HG02870 (cell line): ENCODE measurements at regions not wholly inside any gene's neighbourhood (a gene's known extent, or its start where the extent isn't known, plus 50 kb on each side); places are given as distances from the start of the nearest gene placed in this dataset.
"Not testable (repeated sequence)": the region's sequence is repeated elsewhere in the genome, so short reads cannot be mapped to it uniquely, and the experiment has no call there.

Experiments
- ATAC-seq: cut with Tn5 transposase; IDR thresholded peaks from one replicate; pipeline ENCODE4 v1.9.1; 2021; ENCODE audit warnings: mild to moderate bottlenecking, moderate library complexity; ENCODE audit not compliant: unreplicated experiment

DNA sequence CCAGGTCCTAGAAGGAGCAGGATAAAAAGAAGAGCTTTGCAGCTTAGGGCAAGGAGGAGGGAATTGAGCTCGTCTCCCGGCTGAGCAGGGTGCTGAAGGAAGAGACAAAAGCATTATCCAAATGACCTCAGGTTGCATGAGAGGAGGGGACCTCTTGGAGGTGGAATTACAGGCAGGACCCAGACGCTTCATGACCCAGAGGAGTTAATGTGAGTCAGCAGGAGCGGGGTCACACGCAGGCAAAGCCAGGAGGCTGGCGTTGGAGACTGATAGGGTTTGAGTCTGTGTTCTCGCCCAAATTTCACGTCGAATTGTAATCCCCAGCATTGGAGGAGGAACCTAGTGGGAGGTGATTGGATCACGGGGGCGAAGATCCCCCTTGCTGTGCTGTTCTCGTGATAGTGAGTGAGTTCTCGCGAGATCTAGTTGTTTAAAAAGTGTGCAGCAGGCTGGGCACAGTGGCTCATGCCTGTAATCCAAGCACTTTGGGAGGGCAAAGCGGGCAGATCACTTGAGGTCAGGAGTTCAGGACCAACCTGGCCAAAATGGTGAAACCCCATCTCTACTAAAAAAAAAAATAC is 63.7 kb upstream of the AUTS2 start:
- ATAC-seq, result no peak

DNA sequence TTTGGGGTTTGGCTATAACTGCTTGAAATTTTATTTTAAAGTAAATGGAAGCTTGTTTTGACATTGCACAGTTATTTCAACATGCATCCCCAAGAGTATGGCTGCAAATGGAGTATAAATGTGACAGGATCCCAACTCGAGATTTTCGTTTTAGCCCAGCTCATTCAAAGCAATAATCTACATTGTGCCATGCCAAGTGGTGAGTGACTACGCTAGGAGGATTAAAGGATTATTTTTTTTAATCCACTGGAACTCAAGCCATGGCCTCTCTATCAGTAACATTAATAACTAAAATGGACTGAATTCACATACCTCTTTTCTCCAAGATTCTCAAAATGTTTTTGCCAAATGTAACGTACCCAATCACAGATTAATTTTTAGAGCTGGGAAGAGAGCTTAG is 60.6 kb upstream of the AUTS2 start:
- no peak for ATAC-seq

DNA sequence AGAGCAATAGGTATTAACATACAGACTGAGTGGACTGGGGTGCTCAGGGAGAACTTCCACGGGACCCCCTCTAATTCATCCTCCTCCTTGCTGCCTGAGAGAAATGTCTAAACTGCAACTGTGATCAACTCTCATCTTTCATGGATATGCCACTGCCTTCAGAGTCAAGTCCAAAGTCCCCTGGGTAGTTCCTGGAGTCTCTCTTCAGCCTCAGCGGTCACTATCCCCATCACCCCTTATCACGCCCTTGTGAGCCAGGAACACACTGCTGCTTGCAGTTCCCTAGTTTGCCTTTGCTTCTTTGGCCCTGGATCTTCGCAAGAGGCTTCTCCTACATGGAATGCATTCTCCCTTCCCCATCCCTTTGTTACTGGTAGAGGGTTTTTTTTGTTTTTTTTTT is 58.7 kb upstream of the AUTS2 start:
- no peak for ATAC-seq

DNA sequence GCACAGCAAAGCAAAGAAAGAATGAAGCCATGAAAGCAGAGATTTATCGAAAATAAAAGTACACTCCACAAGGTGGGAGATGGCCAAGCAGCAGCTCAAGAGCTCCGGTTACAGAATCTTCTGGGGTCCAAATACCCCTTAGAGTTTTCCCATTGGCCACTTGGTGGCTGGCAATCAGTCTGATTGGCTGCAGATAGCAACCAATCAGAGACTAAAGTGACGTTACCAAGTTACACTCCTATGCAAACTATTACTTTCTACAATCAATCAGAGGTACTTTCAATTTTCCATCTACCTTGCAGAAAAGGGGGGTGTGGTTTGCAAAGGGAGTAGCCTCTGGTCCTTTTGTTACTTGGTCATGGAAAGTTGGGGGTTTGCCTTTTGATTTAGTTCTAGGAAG is 58.0 kb upstream of the AUTS2 start:
- no peak for ATAC-seq

DNA sequence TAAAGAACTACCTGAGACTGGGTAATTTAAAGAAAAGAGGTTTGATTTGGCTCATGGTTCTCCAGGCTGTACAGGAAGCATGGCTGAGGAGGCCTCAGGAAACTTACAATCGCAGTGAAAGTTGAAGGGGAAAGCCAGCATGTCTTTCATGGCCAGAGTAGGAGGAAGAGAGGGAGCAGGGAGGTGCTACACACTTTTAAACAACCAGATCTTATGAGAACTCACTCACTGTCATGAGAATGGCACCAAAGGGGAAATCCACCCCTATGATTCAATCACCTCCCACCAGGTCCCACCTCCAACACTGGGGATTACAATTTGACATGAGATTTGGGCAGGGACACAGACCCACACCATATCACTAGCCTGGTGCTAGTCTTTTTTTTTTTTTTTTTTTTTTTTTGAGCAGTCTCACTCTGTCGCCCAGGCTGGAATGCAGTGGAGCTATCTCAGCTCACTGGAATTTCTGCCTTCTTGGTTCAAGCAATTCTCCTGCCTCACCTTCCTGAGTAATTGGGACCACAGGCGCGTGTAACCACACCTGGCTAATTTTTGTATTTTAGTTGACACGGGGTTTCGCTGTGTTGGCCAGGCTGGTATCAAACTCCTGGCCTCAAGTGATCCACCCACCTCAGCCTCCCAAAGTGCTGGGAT is 56.4 kb upstream of the AUTS2 start:
- not testable (repeated sequence) for ATAC-seq

DNA sequence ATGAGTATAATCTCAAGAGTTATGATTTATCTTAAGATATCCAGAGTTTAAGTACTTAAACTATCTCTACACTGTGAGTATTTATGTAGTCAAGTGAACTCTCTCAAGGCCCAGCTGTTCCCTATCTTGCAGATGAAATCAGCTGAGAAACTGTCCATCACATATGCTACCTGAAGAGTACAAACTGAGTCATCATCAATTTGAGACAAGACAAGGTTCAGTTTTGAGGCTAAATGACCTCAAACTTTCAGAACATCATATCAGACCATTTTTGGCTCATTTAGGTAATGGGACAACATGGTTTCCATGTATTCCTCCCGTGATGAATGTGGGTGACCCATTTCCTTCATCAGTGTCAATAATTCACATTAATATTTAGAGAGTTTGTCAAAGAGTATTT is 53.1 kb upstream of the AUTS2 start:
- ATAC-seq, result no peak
